Stimulated activated memory B cell treated with anti-CD40 and anti-IgM and Interleukin-4, amounts not matched to agents 10 μg/mL and 1 μg/mL and 100 μg/mL, for 72 hours (primary cell): ENCODE measurements at regions not wholly inside any gene's neighbourhood (a gene's known extent, or its start where the extent isn't known, plus 50 kb on each side); places are given as distances from the start of the nearest gene placed in this dataset.

Source experiments
- ATAC-seq: fragments of 150-1000 bp; cut with Tn5 transposase; 2 replicates; pipeline ENCODE4 v1.10.0; 2021
- H3K27ac Mint-ChIP-seq: one replicate; pipeline ENCODE4 v1.8.0; 2022; ENCODE audit warnings: mild to moderate bottlenecking, mixed read lengths
- H3K27me3 Mint-ChIP-seq: one replicate; pipeline ENCODE4 v1.8.0; 2022; ENCODE audit warnings: mixed read lengths
- H3K36me3 Mint-ChIP-seq: one replicate; pipeline ENCODE4 v1.8.0; 2022; ENCODE audit warnings: mixed read lengths
- H3K4me1 Mint-ChIP-seq: one replicate; pipeline ENCODE4 v1.8.0; 2022; ENCODE audit warnings: mixed read lengths
- H3K4me3 Mint-ChIP-seq: one replicate; pipeline ENCODE4 v1.8.0; 2022; ENCODE audit warnings: mild to moderate bottlenecking, moderate library complexity, mixed read lengths
- H3K9me3 Mint-ChIP-seq: one replicate; pipeline ENCODE4 v1.8.0; 2022; ENCODE audit warnings: mixed read lengths

DNA sequence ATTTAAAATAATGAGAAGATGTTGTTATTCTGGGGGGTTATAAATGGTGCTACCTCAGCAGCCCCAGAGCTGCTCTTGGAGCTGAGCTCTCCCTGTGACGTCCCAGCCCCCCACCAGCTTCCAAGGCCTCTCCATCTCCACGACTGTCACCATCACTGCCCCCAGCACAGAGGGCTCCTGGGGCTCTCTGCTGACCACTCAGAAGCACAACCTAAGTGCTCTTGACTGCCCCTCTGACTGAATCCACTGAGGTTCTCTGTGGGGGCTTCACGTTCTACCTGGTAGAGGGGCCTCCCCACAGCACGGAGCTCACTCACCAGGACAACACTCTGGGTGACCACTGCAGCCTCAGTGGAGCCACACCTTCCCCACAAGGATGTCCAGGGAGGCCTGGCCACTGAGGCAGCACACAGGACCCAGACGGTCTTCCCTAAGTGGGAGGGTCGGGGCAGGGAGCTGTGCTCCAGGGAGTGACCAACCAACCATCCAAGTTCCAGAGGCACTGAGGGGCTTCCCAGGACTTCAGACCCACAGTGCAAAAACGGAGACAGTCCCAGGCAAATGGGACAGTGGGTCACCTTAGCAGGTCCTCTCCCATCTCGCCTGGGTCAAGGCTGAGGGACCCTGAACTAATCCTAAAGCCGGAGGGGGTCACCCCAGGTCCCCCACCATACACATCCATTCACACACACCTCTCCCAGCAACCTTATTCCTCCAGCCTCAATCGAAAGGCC lies 121.0 kb upstream of the PPP2R2D start:
- Mint-ChIP-seq H3K4me3 (no peak overlapping the region), H3K36me3 (no peaks in the 10 kb centered on the region), H3K4me1 (no peaks in the 10 kb centered on the region), H3K27me3 (peaks cover 25% of the 10 kb centered on the region), H3K9me3 (peaks cover 27% of the 10 kb centered on the region), H3K27ac (no peak overlapping the region)
- ATAC-seq: no peak

DNA sequence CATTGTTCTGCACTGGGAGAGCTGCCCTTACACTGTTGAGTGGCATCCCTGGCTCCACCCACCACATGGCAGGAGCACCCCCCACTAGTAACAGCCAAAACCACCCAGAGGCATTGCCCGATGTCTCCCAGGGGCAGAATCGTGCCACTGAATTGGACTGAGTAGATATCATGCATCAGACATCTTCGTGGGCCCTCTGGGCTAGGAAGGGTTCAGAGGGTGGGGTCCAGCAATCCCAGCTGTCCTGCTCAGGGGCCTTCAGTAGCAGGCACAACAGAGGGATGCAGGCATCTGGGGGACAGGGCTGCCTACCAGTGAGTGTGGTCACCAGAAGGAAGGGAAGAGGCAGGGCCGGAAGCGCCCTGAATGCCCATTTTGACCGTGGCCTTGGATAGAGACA lies 119.7 kb upstream of the PPP2R2D start:
- Mint-ChIP-seq H3K4me3 (no peak overlapping the region), H3K27ac (no peak overlapping the region), H3K36me3 (no peaks in the 10 kb centered on the region), H3K27me3 (peaks cover 35% of the 10 kb centered on the region), H3K9me3 (peaks cover 25% of the 10 kb centered on the region), H3K4me1 (no peaks in the 10 kb centered on the region)
- no peak for ATAC-seq

DNA sequence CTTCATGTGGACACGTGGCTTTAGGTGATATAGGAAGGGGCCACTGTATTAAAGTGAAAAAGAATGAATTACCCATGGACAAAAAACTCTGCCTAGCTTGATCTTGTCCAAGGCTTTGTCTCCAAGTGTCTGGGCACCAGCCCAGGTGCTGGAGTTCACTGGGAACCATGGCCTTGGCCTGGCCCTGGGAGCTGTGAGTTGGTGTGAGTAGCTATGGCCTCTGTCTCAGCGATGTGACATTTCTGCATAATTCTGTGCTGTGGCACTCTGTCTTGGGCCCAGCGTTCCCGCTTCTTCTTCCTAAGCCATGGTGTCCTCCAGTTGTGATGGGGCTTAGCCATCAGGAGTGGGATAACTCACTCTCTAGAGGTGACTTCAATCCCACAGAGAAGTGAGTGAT lies 119.0 kb upstream of the PPP2R2D start:
- H3K4me1 Mint-ChIP-seq: no peaks in the 10 kb centered on the region
- peaks cover 21% of the 10 kb centered on the region for H3K9me3 Mint-ChIP-seq
- ATAC-seq: no peak
- no peak overlapping the region for H3K27ac Mint-ChIP-seq
- H3K36me3 Mint-ChIP-seq: no peaks in the 10 kb centered on the region
- no peak overlapping the region for H3K4me3 Mint-ChIP-seq
- H3K27me3 Mint-ChIP-seq: peaks cover 35% of the 10 kb centered on the region

DNA sequence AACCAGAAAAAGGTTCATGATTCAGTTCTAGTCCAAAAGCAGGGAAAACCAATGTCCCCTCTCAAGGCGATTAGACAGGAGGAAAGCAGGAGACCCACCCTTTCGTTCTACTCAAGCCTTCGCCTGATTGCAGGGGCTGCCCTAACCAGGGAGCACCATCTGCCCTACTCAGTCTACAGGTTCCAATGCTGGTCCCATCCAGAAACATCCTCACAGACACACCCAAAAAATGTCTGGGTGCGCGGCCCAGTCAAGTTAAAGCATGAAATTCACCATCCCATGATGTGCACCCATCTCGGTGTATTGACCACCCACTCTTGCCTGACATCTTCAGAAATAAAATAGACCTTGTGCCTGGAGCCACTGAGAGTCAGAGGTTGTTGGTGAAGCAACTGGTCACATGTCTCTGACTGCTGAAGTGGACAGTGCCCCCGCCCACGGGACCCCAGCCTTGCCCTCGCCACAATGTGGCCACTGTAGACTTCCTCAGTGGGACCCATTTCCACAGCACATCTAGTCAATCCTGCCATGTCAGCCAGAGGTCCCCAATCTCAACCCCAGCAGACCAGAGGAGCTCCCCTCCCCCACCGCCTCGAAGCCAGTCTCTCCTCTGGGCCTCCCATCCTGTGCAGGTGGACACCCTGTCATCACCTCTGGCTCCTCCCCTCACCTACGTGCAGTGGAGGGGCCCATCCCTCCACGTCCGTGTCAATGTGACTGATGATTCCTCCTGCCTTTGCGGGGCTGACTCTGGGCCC lies 116.3 kb upstream of the PPP2R2D start:
- Mint-ChIP-seq H3K36me3 (no peaks in the 10 kb centered on the region), H3K4me1 (no peaks in the 10 kb centered on the region), H3K9me3 (peaks cover 12% of the 10 kb centered on the region), H3K27me3 (peaks cover 32% of the 10 kb centered on the region), H3K4me3 (no peak overlapping the region), H3K27ac (no peak overlapping the region)
- no peak for ATAC-seq

DNA sequence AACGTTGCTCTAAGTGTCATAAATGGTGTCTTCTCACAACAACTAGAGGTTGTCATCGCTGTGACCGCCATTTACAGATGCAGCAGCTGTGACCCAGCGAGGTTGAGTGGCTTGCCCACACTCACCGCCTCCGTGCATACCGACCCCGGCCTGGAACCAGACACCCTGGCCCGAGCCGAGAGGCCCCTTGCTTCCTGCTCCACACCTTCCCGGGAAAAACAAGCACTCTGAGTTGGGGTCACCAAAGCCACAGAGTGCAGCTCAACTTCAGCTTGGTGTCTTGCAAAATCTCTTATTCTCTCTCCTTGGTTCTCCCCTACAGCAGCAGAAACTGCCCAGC lies 115.7 kb upstream of the PPP2R2D start:
- Mint-ChIP-seq H3K27ac (no peak overlapping the region), H3K4me3 (no peak overlapping the region), H3K36me3 (no peaks in the 10 kb centered on the region), H3K4me1 (no peaks in the 10 kb centered on the region), H3K9me3 (peaks cover 12% of the 10 kb centered on the region), H3K27me3 (peaks cover 26% of the 10 kb centered on the region)
- ATAC-seq: no peak

DNA sequence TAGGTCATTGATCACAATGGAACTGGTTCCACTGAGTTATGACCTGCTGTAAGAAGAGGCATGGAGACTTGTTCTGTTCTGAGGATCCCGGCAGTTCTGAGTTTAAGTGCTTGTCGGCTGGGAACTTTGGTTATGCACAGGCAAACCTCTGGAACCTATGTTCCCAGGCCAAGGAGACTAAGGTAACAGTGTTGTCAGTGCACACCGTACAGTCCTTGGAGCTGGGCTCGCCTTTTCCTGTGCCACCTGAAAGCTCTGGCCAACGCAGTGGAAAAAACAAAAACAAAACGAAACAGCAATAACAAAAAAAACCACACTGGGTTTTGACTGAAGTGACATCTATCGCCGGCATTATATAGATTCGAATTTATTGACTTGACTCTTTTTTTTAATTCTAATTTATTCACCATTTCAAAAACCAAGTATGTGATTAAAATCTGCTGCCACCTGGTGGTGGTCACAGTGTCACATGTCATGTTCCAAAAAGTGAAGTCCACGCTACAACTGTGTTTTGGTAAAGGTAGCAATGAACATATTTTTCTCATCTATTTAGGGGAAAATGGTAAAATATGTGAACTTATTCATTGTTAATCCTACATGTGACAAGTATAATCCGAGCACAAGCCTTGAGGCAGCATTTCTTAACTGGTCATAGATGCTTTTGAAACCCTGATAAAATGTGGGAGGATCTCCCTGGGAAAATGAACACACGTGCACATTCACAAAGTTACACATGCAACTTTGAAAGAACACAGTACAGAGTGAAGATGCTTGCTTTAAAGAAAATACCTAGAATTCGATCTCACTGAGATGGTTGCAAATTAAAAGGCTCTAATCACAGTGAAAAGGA lies 113.8 kb upstream of the PPP2R2D start:
- H3K4me1 Mint-ChIP-seq: no peaks in the 10 kb centered on the region
- H3K27me3 Mint-ChIP-seq: peaks cover 15% of the 10 kb centered on the region
- H3K36me3 Mint-ChIP-seq: no peaks in the 10 kb centered on the region
- peaks cover 10% of the 10 kb centered on the region for H3K9me3 Mint-ChIP-seq
- H3K4me3 Mint-ChIP-seq: no peak overlapping the region
- no peak overlapping the region for H3K27ac Mint-ChIP-seq
- ATAC-seq: no peak

DNA sequence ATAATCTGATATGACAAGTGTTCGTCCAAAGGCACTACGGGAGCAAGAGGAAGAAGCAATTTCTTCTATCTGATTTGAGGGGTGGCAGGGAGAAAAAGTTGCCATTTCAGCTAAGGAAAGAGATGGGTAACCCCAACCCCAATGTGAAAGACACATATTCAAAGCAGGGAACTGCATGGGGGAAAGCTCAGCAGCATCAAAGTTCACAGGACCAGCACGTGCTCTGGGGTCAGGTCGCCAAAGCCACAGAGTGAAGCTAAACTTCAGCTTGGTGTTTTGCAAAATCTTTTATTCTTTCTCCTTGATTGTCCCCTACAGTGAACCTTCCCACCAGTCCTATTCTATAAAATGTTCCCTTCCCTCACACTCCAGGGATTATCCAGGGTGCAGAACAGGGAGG lies 112.8 kb upstream of the PPP2R2D start:
- Mint-ChIP-seq H3K36me3 (no peaks in the 10 kb centered on the region), H3K4me3 (no peak overlapping the region), H3K27ac (no peak overlapping the region)

DNA sequence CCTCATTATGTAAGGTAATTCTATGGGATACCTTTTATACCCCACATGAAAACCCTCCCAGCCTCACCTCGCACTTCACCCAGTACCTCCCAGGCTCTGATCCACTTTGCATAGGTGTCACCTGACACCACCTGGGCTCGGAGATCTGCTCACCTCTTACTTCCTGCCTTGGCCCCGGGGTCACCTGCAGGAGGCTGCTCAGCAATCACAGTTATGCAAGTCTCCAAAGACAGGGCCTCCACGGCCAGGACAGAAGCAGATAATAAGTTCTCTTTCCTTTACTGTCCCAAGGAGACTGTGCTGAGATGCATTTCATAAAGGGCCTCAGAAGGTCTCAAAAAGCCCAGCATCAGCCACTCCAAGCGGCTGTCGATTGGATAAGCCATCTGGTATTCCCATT lies 112.4 kb upstream of the PPP2R2D start:
- H3K4me3 Mint-ChIP-seq: no peak overlapping the region
- H3K36me3 Mint-ChIP-seq: no peaks in the 10 kb centered on the region
- peaks cover 15% of the 10 kb centered on the region for H3K27me3 Mint-ChIP-seq
- peaks cover 6% of the 10 kb centered on the region for H3K9me3 Mint-ChIP-seq
- no peaks in the 10 kb centered on the region for H3K4me1 Mint-ChIP-seq
- no peak overlapping the region for H3K27ac Mint-ChIP-seq
- ATAC-seq: no peak

More for the DNA sequence above, 112.8 kb upstream of the PPP2R2D start:
- Mint-ChIP-seq H3K4me1 (no peaks in the 10 kb centered on the region), H3K9me3 (peaks cover 6% of the 10 kb centered on the region), H3K27me3 (peaks cover 15% of the 10 kb centered on the region)
- no peak for ATAC-seq

DNA sequence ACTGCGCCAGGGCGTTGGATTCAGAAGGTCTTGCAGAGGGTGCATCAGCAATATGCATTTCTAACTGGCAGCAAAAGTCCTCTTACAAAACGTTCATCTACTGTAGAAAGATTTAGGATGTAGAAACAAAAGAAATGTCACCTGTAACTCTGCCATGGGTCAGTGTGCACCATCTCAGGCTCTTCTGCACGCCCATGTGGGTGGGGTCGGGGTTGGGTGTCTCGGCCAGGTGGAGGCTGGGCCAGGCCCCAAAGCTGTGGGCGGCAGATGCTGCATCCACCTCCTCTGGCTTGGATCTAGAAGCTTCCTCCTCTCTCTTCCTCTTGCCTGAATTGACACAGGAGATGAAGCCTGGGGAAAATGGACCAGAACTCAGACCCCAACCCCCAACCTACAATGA lies 111.3 kb upstream of the PPP2R2D start:
- no peak for ATAC-seq

DNA sequence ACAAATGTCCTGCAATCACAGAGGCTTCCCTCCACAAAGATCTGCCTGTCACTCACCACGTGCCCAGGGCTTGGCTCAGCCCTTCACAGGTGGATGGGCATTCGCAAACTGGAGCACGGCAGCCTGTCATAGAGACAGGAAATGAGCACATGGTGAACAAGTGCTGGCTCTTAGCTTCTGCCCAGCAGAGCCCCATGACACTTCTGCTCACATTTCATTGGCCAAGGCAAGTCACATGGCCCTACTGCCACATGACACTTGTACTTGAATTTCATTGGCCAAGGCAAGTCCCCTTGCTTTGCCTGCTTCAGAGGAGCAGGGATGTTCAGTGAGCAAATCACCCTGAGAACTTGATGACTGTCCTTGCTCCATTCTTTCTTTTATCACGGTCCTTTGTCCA lies 110.8 kb upstream of the PPP2R2D start:
- H3K9me3 Mint-ChIP-seq: no peaks in the 10 kb centered on the region
- H3K27ac Mint-ChIP-seq: no peak overlapping the region
- no peak for ATAC-seq
- no peak overlapping the region for H3K4me3 Mint-ChIP-seq
- no peaks in the 10 kb centered on the region for H3K36me3 Mint-ChIP-seq
- peaks cover 8% of the 10 kb centered on the region for H3K27me3 Mint-ChIP-seq
- H3K4me1 Mint-ChIP-seq: no peaks in the 10 kb centered on the region

More for the DNA sequence above, 111.3 kb upstream of the PPP2R2D start:
- Mint-ChIP-seq H3K27me3 (peaks cover 13% of the 10 kb centered on the region), H3K4me3 (no peak overlapping the region), H3K27ac (no peak overlapping the region), H3K36me3 (no peaks in the 10 kb centered on the region), H3K4me1 (no peaks in the 10 kb centered on the region), H3K9me3 (peaks cover 2% of the 10 kb centered on the region)

DNA sequence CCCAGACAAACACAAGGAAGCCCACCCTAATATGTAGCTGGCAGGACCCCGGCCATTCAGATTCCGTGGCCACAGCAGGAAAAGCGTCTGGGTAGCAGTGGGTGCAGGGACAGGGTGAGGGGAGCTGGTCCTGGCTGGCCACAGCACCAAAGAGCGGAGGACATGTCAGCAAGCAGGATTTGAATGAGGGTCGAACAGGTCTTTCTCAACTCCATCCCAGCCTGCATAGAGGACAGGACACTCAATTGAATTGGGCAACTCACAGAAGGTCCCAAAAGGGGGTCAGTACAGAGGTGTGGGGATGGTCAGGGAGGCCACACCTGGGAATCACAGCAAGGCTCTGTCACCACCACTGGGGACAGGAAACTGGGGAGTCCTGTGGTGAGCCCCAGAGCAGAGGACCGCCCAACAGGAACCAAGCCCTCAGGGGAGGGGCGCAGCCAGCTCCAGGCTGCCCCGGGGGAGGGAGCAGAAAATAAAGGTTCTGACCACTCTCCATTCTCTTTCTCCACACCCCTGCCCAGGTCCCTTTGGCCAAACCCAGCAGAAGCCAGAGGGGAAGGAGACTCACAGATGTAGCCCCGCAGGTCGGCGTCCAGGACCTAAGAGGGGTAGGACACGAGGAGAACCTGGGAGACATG lies 108.7 kb upstream of the PPP2R2D start:
- Mint-ChIP-seq H3K4me1 (no peaks in the 10 kb centered on the region), H3K27ac (no peak overlapping the region), H3K27me3 (no peaks in the 10 kb centered on the region), H3K4me3 (no peak overlapping the region), H3K36me3 (no peaks in the 10 kb centered on the region), H3K9me3 (peaks cover 1% of the 10 kb centered on the region)
- ATAC-seq: peak; percentile 19

DNA sequence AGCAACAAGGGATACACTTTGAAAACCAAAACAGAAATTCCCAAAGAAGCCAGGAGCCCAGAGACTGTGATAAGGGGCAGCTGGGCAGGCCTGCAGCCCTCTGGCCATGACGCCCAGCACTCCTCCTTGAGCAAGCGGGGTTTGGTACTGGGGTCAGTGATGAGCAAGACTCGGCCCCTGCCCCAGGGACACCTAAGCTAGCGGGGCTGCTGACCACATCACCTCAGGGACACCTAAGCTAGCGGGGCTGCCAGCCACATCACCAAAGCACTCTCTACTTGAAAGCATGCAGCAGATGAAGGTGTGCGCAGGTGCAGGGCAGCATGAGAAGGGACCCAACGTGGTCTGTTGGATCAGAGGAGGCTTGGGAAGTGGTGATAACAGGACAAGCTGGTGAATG lies 108.0 kb upstream of the PPP2R2D start:
- Mint-ChIP-seq H3K27me3 (no peaks in the 10 kb centered on the region), H3K27ac (no peak overlapping the region), H3K4me1 (no peaks in the 10 kb centered on the region), H3K9me3 (peaks cover 2% of the 10 kb centered on the region), H3K36me3 (no peaks in the 10 kb centered on the region), H3K4me3 (no peak overlapping the region)
- ATAC-seq: no peak

DNA sequence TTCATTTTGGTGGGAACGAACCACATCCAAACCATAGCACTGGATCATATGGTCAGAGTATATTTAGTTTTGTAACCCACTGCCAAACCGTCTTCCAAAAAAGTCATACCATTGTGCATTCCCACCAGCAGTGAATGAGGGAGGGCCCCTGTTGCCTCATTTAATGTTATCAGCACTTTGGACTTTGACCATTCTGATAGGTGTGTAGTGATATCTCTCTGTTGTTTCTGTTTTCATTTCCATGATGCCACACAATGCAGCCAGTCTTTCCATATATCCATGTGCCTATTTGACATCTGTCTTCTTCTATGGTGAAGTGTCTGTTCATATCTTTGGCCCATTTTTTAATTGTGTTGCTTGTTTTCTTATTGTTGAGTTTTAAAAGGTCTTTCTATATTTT lies 105.0 kb upstream of the PPP2R2D start:
- Mint-ChIP-seq H3K4me3 (no peak overlapping the region), H3K36me3 (no peaks in the 10 kb centered on the region), H3K27me3 (no peaks in the 10 kb centered on the region), H3K9me3 (peaks cover 13% of the 10 kb centered on the region), H3K27ac (no peak overlapping the region), H3K4me1 (no peaks in the 10 kb centered on the region)
- no peak for ATAC-seq

DNA sequence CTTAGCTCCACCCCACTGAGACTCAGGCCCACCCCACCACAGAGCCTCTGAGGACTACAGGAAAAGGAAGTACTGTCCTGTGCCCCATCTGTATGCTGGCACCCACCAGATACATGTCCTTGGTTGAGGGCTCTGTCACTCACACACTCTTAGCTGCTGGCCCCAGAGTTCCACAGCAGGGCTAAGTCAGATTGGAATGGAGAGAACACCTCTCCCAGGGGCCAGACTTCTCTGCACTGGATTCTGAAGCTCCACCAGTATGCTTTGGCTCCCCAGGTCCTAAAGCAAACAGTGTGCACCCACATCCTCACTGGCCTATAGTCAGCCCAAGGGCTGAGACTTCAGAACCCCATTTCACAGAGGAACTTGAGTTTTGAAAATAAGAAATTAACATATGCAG lies 103.2 kb upstream of the PPP2R2D start:
- H3K4me3 Mint-ChIP-seq: no peak overlapping the region
- no peaks in the 10 kb centered on the region for H3K27me3 Mint-ChIP-seq
- no peak for ATAC-seq
- peaks cover 13% of the 10 kb centered on the region for H3K9me3 Mint-ChIP-seq
- H3K4me1 Mint-ChIP-seq: no peaks in the 10 kb centered on the region
- H3K36me3 Mint-ChIP-seq: no peaks in the 10 kb centered on the region
- H3K27ac Mint-ChIP-seq: no peak overlapping the region

DNA sequence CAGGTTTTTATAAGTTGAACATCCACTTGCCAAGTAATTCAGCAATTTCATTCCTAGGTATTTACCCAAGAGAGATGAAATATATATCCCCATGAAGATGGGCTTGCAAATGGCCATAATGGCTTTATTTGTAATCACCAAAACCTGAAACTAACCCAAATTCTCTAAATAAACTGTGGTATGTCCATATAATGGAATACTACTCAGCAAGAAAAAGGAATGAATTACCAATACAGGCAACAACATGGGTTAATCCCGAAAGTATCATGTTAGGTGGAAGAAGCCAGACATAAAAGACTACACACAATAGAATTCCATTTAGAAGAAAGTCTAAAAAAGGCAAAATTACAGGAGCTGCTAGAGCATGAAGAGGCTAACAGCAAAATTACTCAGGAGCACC lies 101.4 kb upstream of the PPP2R2D start:
- H3K27me3 Mint-ChIP-seq: no peaks in the 10 kb centered on the region
- H3K9me3 Mint-ChIP-seq: peaks cover 13% of the 10 kb centered on the region
- no peak overlapping the region for H3K27ac Mint-ChIP-seq
- no peaks in the 10 kb centered on the region for H3K4me1 Mint-ChIP-seq
- ATAC-seq: no peak
- H3K4me3 Mint-ChIP-seq: no peak overlapping the region
- H3K36me3 Mint-ChIP-seq: no peaks in the 10 kb centered on the region
